SU-DHL-6 (cell line): ENCODE measurements at regions not wholly inside any gene's neighbourhood (a gene's known extent, or its start where the extent isn't known, plus 50 kb on each side); places are given as distances from the start of the nearest gene placed in this dataset.

Experiments
- H2AFZ ChIP-seq: fragments of 200-600 bp; sonication (generic); 2 replicates; pipeline ENCODE4 v1.6.1; 2014; ENCODE audit warnings: low read depth, mild to moderate bottlenecking, moderate library complexity, mixed read lengths, antibody characterized with exemption, low read length; ENCODE audit not compliant: severe bottlenecking
- H3F3A ChIP-seq: fragments of 200-600 bp; shearing (Covaris generic); 2 replicates; pipeline ENCODE4 v1.6.0; 2016; ENCODE audit warnings: antibody characterized with exemption, mild to moderate bottlenecking; ENCODE audit not compliant: insufficient read depth
- H3K27ac ChIP-seq: fragments of 200-600 bp; sonication (generic); 2 replicates; pipeline ENCODE4 v1.5.1; 2016; ENCODE audit warnings: low read depth, mild to moderate bottlenecking, low read length, moderate library complexity, mixed read lengths
- H3K27me3 ChIP-seq: fragments of 200-600 bp; sonication (generic), shearing (Covaris generic); 2 replicates; pipeline ENCODE4 v1.6.0; 2014; ENCODE audit warnings: mild to moderate bottlenecking, low read length
- H3K36me3 ChIP-seq: fragments of 200-600 bp; sonication (generic); 2 replicates; pipeline ENCODE4 v1.6.1; 2014; ENCODE audit warnings: mild to moderate bottlenecking, low read length, mixed read lengths
- H3K4me2 ChIP-seq: fragments of 300-600, 200-600 bp; shearing (Covaris generic), sonication (generic); 2 replicates; pipeline ENCODE4 v1.6.0; 2014; ENCODE audit warnings: low read length, low read depth, mild to moderate bottlenecking; ENCODE audit not compliant: poor library complexity, severe bottlenecking
- H3K4me3 ChIP-seq: fragments of 200-600 bp; sonication (generic); 2 replicates; pipeline ENCODE4 v1.5.1; 2014; ENCODE audit warnings: antibody characterized with exemption, low read length, mild to moderate bottlenecking, mixed read lengths; ENCODE audit not compliant: insufficient read depth, poor library complexity, severe bottlenecking
- H3K79me2 ChIP-seq: fragments of 200-600 bp; sonication (generic); 2 replicates; pipeline ENCODE4 v1.6.1; 2014; ENCODE audit warnings: mild to moderate bottlenecking, low read length, moderate library complexity; ENCODE audit not compliant: insufficient read depth
- H3K9ac ChIP-seq: fragments of 200-600 bp; sonication (generic); 2 replicates; pipeline ENCODE4 v1.7.0; 2014; ENCODE audit warnings: mild to moderate bottlenecking, low read length
- H3K9me2 ChIP-seq: fragments of 200-600 bp; sonication (generic); replicated peaks from 2 replicates; pipeline ENCODE4 v1.6.1; 2014; ENCODE audit warnings: low read length; ENCODE audit not compliant: insufficient read depth
- H3K9me3 ChIP-seq: fragments of 200-600 bp; sonication (generic); 2 replicates; pipeline ENCODE4 v1.6.1; 2014; ENCODE audit warnings: low read length, mixed read lengths; ENCODE audit not compliant: insufficient read depth
- H4K20me1 ChIP-seq: fragments of 200-600 bp; sonication (generic); 2 replicates; pipeline ENCODE4 v1.6.1; 2014; ENCODE audit warnings: low read depth, mild to moderate bottlenecking, antibody characterized with exemption, low read length, moderate library complexity, mixed read lengths
- CTCF ChIP-seq: fragments of 200-600 bp; sonication (generic); IDR thresholded peaks from one replicate; pipeline ENCODE4 v1.5.1; 2017; ENCODE audit warnings: antibody characterized with exemption, mild to moderate bottlenecking, low read length, moderate library complexity; ENCODE audit not compliant: insufficient read depth, poor library complexity, severe bottlenecking
- EZH2phosphoT487 ChIP-seq: fragments of 200-600 bp; sonication (generic), shearing (Covaris generic); conservative IDR thresholded peaks from 2 replicates; pipeline ENCODE4 v1.6.1; 2018; ENCODE audit warnings: mild to moderate bottlenecking, antibody characterized with exemption, low read length, moderate library complexity, mixed read lengths

- no peak for TF ChIP-seq CTCF
- H3K27ac ChIP-seq, result no peak overlapping the region
- H3K36me3 ChIP-seq, result no peaks in the 10 kb centered on the region
- no peak overlapping the region for H3K4me3 ChIP-seq
- no peaks in the 10 kb centered on the region for H3K9me3 ChIP-seq
- no peaks in the 10 kb centered on the region for H3K79me2 ChIP-seq
- no peaks in the 10 kb centered on the region for H3K9me2 ChIP-seq
- no peak overlapping the region for H3K4me2 ChIP-seq
- no peak overlapping the region for H3K9ac ChIP-seq
- no peaks in the 10 kb centered on the region for H3F3A ChIP-seq
- H2AFZ ChIP-seq, result no peak overlapping the region
- H3K27me3 ChIP-seq, result no peaks in the 10 kb centered on the region
- no peaks in the 10 kb centered on the region for H4K20me1 ChIP-seq
Measured at GRCh38 chr6:167552961-167553735, 228.3 kb downstream of the TTLL2 start.

GRCh38 chr6:167553736-167554119 is 228.8 kb downstream of the TTLL2 start:
- H3K27ac ChIP-seq, result no peak overlapping the region
- H2AFZ ChIP-seq, result no peak overlapping the region
- no peaks in the 10 kb centered on the region for H4K20me1 ChIP-seq
- no peaks in the 10 kb centered on the region for H3F3A ChIP-seq
- no peak overlapping the region for H3K4me2 ChIP-seq
- no peak overlapping the region for H3K9ac ChIP-seq
- no peaks in the 10 kb centered on the region for H3K79me2 ChIP-seq
- no peaks in the 10 kb centered on the region for H3K9me3 ChIP-seq
- no peaks in the 10 kb centered on the region for H3K9me2 ChIP-seq
- no peak for TF ChIP-seq EZH2phosphoT487
- no peak for TF ChIP-seq CTCF
- no peak overlapping the region for H3K4me3 ChIP-seq
- H3K27me3 ChIP-seq, result no peaks in the 10 kb centered on the region
- no peaks in the 10 kb centered on the region for H3K36me3 ChIP-seq

- Histone ChIP-seq H4K20me1 (no peaks in the 10 kb centered on the region), H3K27me3 (no peaks in the 10 kb centered on the region), H3K9me3 (no peaks in the 10 kb centered on the region), H3K9ac (no peak overlapping the region), H3K4me2 (no peak overlapping the region), H3K79me2 (no peaks in the 10 kb centered on the region), H3K9me2 (no peaks in the 10 kb centered on the region), H3K36me3 (no peaks in the 10 kb centered on the region), H3K27ac (no peak overlapping the region), H2AFZ (no peak overlapping the region), H3F3A (no peaks in the 10 kb centered on the region), H3K4me3 (no peak overlapping the region)
- TF ChIP-seq EZH2phosphoT487, result no peak
- TF ChIP-seq CTCF, result no peak
Measured at GRCh38 chr6:167554854-167555253, 230.0 kb downstream of the TTLL2 start.
